Mucosa of descending colon (tissue), 3 donors: ENCODE measurements at regions not wholly inside any gene's neighbourhood (a gene's known extent, or its start where the extent isn't known, plus 50 kb on each side); places are given as distances from the start of the nearest gene placed in this dataset.

Experiments used
- ATAC-seq: fragments of 200-7000 bp; cut with Tn5 transposase; one replicate; pipeline ENCODE4 v1.9.1; 2020; ENCODE audit warnings: mild to moderate bottlenecking, moderate library complexity
- DNase-seq, 3 donors: peaks; one replicate each; pipeline ENCODE4 v3.0.0-alpha.2; 2020
- H3K36me3 ChIP-seq: fragments of 200-600 bp; one replicate; pipeline ENCODE4 v1.8.0; 2021; ENCODE audit warnings: low read depth, mild to moderate bottlenecking
- H3K4me1 ChIP-seq: fragments of 200-600 bp; one replicate; pipeline ENCODE4 v1.8.0; 2021; ENCODE audit warnings: low read depth, mild to moderate bottlenecking
- H3K4me3 ChIP-seq: fragments of 200-600 bp; one replicate; pipeline ENCODE4 v1.8.0; 2021; ENCODE audit warnings: mild to moderate bottlenecking
- H3K9me3 ChIP-seq: fragments of 200-600 bp; one replicate; pipeline ENCODE4 v1.8.0; 2021; ENCODE audit warnings: mild to moderate bottlenecking
- CTCF ChIP-seq: fragments of 200-600 bp; IDR thresholded peaks from one replicate; pipeline ENCODE4 v1.8.0; 2022; ENCODE audit warnings: antibody characterized with exemption, mild to moderate bottlenecking
- intact Hi-C, 2 donors: fragments of 100-400 bp; cut with DNase I in 1 of 2; cut with micrococcal nuclease in 1 of 2; formaldehyde crosslinking; loops; one replicate each; pipeline versions ENCODE4 v1.11.0 to v1.11.1; 2022; cut with DNase I, micrococcal nuclease
- donor health status: DM: no; HTN: no; CAD: no; lungs with moderate emphysema.
- donor health status: DM: no; HTN: no; CAD: no.
- donor health status: DM: no; HTN: yes; CAD: no.

DNA sequence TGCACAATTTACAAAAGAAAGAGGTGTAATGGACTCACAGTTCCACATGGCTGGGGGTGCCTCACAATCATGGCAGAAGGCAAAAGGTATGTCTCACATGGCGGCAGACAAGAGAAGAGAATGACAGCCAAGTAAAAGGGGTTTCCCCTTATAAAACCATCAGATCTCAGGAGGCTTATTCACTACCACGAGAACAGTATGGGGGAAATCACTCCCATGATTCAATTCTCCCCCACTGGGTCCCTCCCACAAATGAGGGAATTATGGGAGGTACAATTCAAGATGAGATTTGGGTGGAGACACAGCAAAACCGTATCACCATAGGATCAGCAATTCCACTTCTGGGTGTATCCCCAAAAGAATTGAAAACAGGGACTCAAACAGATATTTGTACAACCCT is 97.5 kb upstream of the STX18 start:
- intact Hi-C loops = no loop called here
- no peaks in the 10 kb centered on the region for H3K4me1 ChIP-seq
- H3K4me3 ChIP-seq = no peak overlapping the region
- no peaks in the 10 kb centered on the region for H3K36me3 ChIP-seq
- DNase-seq (no peak), ATAC-seq (no peak)
- no peak for TF ChIP-seq CTCF
- no peaks in the 10 kb centered on the region for H3K9me3 ChIP-seq

DNA sequence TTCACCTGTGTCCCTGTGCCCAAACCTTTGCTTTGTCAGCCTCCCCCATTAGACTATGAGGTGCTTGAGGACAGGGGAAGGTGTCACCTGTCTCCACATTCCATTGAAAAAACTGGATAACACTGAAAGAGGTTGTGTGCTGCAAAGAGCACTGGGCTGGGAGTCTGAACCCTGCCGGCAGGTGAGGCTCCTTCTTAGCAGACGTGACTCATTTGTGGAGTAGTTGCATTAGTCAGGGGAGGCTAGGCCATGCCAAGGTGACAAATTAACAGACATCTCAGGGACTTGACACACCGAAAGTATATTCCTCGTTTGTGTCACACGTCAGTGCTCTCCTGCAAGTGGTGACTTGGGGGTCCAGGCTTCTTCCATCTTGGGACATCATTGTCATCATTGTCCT is 95.9 kb upstream of the STX18 start:
- intact Hi-C loops = no loop called here
- Histone ChIP-seq H3K4me3 (no peak overlapping the region), H3K9me3 (no peaks in the 10 kb centered on the region), H3K36me3 (no peaks in the 10 kb centered on the region), H3K4me1 (no peaks in the 10 kb centered on the region)
- ATAC-seq = no peak
- no peak for DNase-seq
- TF ChIP-seq CTCF = no peak

GRCh38 chr4:4633431-4633830 is 91.6 kb upstream of the STX18 start:
- TF ChIP-seq CTCF = no peak
- DNase-seq = no peak
- Histone ChIP-seq H3K36me3 (no peaks in the 10 kb centered on the region), H3K4me3 (no peak overlapping the region), H3K9me3 (no peaks in the 10 kb centered on the region), H3K4me1 (no peaks in the 10 kb centered on the region)
- ATAC-seq = no peak
- intact Hi-C loops = no loop called here

- no peak for DNase-seq
- Histone ChIP-seq H3K36me3 (no peaks in the 10 kb centered on the region), H3K9me3 (no peaks in the 10 kb centered on the region), H3K4me3 (no peak overlapping the region), H3K4me1 (no peaks in the 10 kb centered on the region)
- TF ChIP-seq CTCF = no peak
- ATAC-seq = no peak
- intact Hi-C loops = no loop called here
Observed at GRCh38 chr4:4631150-4631549, 89.3 kb upstream of the STX18 start.

DNA sequence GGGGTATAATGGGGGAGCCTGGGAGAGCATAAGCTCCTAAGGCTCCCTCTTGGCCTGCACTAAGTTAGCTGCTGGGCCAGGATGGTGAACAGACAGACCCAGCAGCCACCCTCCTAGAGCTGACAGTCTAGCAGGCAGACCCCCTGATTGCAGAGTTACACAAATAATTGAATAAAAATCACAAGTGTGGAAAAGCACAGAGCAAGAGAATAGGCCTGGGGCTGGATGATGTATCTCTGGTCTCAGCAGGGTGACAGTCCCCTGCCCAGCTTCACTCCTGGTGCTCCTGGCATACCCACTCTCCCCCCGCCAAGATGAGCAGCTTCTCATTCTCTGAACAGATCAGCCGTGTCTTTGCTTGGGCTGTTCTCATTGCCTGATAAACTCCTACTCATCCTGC is 86.1 kb upstream of the STX18 start:
- Histone ChIP-seq H3K4me3 (no peak overlapping the region), H3K36me3 (no peaks in the 10 kb centered on the region), H3K4me1 (no peaks in the 10 kb centered on the region), H3K9me3 (no peaks in the 10 kb centered on the region)
- intact Hi-C loops = no loop called here
- DNase-seq (no peak), ATAC-seq (no peak)
- no peak for TF ChIP-seq CTCF

- intact Hi-C loops = no loop called here
Observed at GRCh38 chr4:4627111-4627510, 85.3 kb upstream of the STX18 start.

More at GRCh38 chr4:4627111-4627510, 85.3 kb upstream of the STX18 start:
- H3K4me3 ChIP-seq = no peak overlapping the region
- no peaks in the 10 kb centered on the region for H3K36me3 ChIP-seq
- ATAC-seq = no peak
- no peaks in the 10 kb centered on the region for H3K4me1 ChIP-seq
- H3K9me3 ChIP-seq = no peaks in the 10 kb centered on the region
- no peak for DNase-seq
- TF ChIP-seq CTCF = no peak
